IMR-90 (cell line): ENCODE measurements at regions not wholly inside any gene's neighbourhood (a gene's known extent, or its start where the extent isn't known, plus 50 kb on each side); places are given as distances from the start of the nearest gene placed in this dataset.

Experiments
- BHLHE40 ChIP-seq: fragments of 150-350 bp; IDR thresholded peaks from 2 replicates; pipeline ENCODE4 v1.6.1; 2016; ENCODE audit warnings: mild to moderate bottlenecking, low read depth, low read length
- CEBPB ChIP-seq: IDR thresholded peaks from 2 replicates; pipeline ENCODE4 v1.6.1; 2012; ENCODE audit warnings: low read depth, low read length, improper control_type of control experiment
- FOS ChIP-seq: fragments of 150-350 bp; IDR thresholded peaks from 2 replicates; pipeline ENCODE4 v1.6.1; 2016; ENCODE audit warnings: low read depth, low read length
- MAFK ChIP-seq: IDR thresholded peaks from 2 replicates; pipeline ENCODE4 v1.6.1; 2012; ENCODE audit warnings: low read depth, low read length, improper control_type of control experiment
- MXI1 ChIP-seq: IDR thresholded peaks from 2 replicates; pipeline ENCODE4 v1.6.1; 2012; ENCODE audit warnings: low read depth, mild to moderate bottlenecking, low read length, moderate library complexity, borderline replicate concordance
- NFE2L2 ChIP-seq: fragments of 150-350 bp; IDR thresholded peaks from 2 replicates; pipeline ENCODE4 v1.6.1; 2016; ENCODE audit warnings: low read depth, mild to moderate bottlenecking, low read length
- POLR2A ChIP-seq: IDR thresholded peaks from 2 replicates; pipeline ENCODE4 v1.6.1; 2012; ENCODE audit warnings: mild to moderate bottlenecking, low read depth, low read length
- RAD21 ChIP-seq: IDR thresholded peaks from 2 replicates; pipeline ENCODE4 v1.6.1; 2012; ENCODE audit warnings: low read length, improper control_type of control experiment
- RFX5 ChIP-seq: IDR thresholded peaks from 2 replicates; pipeline ENCODE4 v1.8.0; 2012; ENCODE audit warnings: low read depth, mild to moderate bottlenecking, low read length, moderate library complexity
- SMC3 ChIP-seq: fragments of 150-350 bp; IDR thresholded peaks from 2 replicates; pipeline ENCODE4 v1.6.1; 2016; ENCODE audit warnings: low read depth, mild to moderate bottlenecking, antibody characterized with exemption, low read length, moderate library complexity
- TF ChIP-seq, protein P1 (sequence below): conservative IDR thresholded peaks from 2 replicates; pipeline ENCODE4 v1.5.1; 2012; ENCODE audit warnings: mild to moderate bottlenecking, low read depth, low read length, improper control_type of control experiment
- TF ChIP-seq, protein P2 (sequence below): fragments of 150-350 bp; IDR thresholded peaks from 2 replicates; pipeline ENCODE4 v1.6.1; 2016; ENCODE audit warnings: low read depth, mild to moderate bottlenecking, low read length, moderate library complexity, borderline replicate concordance
- TF ChIP-seq, protein P3 (sequence below): fragments of 150-350 bp; IDR thresholded peaks from 2 replicates; pipeline ENCODE4 v1.6.1; 2017; ENCODE audit warnings: mild to moderate bottlenecking, antibody characterized with exemption, low read length, low read depth

DNA sequence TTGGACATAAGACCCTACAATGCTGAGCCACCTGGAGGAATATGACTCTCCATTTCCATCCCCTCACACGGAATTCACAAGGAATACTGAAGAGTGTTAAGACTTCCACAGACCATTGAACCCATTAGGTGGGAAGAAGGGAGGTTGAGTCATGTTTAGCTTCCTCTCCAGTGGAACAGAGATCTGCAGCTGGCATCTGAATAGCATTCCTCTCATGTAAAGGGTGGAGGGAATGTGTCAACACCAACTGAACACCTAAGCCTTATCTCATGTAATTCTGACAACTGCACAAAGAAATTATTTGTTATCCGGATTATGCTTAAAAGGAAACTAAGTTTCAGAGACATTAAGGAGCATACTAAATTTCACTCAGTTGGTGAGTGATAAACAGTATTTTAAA lies 705.9 kb downstream of the MAFB start:
- TF ChIP-seq, protein P1, sequence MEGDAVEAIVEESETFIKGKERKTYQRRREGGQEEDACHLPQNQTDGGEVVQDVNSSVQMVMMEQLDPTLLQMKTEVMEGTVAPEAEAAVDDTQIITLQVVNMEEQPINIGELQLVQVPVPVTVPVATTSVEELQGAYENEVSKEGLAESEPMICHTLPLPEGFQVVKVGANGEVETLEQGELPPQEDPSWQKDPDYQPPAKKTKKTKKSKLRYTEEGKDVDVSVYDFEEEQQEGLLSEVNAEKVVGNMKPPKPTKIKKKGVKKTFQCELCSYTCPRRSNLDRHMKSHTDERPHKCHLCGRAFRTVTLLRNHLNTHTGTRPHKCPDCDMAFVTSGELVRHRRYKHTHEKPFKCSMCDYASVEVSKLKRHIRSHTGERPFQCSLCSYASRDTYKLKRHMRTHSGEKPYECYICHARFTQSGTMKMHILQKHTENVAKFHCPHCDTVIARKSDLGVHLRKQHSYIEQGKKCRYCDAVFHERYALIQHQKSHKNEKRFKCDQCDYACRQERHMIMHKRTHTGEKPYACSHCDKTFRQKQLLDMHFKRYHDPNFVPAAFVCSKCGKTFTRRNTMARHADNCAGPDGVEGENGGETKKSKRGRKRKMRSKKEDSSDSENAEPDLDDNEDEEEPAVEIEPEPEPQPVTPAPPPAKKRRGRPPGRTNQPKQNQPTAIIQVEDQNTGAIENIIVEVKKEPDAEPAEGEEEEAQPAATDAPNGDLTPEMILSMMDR: no peak
- TF ChIP-seq MAFK: no peak
- TF ChIP-seq NFE2L2: no peak
- no peak for TF ChIP-seq RAD21
- TF ChIP-seq POLR2A: no peak
- no peak for TF ChIP-seq BHLHE40
- TF ChIP-seq, protein P2, sequence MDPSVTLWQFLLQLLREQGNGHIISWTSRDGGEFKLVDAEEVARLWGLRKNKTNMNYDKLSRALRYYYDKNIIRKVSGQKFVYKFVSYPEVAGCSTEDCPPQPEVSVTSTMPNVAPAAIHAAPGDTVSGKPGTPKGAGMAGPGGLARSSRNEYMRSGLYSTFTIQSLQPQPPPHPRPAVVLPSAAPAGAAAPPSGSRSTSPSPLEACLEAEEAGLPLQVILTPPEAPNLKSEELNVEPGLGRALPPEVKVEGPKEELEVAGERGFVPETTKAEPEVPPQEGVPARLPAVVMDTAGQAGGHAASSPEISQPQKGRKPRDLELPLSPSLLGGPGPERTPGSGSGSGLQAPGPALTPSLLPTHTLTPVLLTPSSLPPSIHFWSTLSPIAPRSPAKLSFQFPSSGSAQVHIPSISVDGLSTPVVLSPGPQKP: no peak
- TF ChIP-seq CEBPB: no peak
- TF ChIP-seq, protein P3, sequence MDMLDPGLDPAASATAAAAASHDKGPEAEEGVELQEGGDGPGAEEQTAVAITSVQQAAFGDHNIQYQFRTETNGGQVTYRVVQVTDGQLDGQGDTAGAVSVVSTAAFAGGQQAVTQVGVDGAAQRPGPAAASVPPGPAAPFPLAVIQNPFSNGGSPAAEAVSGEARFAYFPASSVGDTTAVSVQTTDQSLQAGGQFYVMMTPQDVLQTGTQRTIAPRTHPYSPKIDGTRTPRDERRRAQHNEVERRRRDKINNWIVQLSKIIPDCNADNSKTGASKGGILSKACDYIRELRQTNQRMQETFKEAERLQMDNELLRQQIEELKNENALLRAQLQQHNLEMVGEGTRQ: no peak
- TF ChIP-seq MXI1: no peak
- no peak for TF ChIP-seq RFX5
- TF ChIP-seq FOS: no peak
- TF ChIP-seq SMC3: no peak
